ENCODE measurements at regions not wholly inside any gene's neighbourhood (a gene's known extent, or its start where the extent isn't known, plus 50 kb on each side); places are given as distances from the start of the nearest gene placed in this dataset.

DNA sequence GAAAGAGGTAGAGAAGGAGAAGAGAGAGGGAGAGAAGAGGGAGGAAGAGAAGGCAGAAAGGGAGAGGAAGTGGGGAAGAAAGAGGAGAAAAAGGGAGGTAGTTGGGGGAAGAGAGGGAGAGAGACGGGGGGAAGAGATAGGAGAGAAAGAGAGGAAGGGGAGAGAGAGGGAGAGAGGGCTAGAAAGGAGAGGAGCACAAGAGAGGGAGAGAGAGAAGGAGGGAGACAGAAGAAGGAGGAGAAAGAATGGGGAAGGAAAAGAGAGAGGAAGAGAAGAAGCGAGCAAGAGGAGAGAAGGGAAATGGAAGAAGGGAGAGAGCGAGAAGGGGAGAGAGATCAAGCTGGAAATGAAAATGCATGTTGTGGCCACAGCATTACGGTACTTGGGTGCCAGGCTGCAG lies 1368.4 kb upstream of the TMEM132C start:
- TF ChIP-seq, protein P1, sequence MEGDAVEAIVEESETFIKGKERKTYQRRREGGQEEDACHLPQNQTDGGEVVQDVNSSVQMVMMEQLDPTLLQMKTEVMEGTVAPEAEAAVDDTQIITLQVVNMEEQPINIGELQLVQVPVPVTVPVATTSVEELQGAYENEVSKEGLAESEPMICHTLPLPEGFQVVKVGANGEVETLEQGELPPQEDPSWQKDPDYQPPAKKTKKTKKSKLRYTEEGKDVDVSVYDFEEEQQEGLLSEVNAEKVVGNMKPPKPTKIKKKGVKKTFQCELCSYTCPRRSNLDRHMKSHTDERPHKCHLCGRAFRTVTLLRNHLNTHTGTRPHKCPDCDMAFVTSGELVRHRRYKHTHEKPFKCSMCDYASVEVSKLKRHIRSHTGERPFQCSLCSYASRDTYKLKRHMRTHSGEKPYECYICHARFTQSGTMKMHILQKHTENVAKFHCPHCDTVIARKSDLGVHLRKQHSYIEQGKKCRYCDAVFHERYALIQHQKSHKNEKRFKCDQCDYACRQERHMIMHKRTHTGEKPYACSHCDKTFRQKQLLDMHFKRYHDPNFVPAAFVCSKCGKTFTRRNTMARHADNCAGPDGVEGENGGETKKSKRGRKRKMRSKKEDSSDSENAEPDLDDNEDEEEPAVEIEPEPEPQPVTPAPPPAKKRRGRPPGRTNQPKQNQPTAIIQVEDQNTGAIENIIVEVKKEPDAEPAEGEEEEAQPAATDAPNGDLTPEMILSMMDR (conservative IDR thresholded peaks at IDR 0.05; ENCODE audit: low read depth, low read length), result no peak
- TF ChIP-seq EZH2 (IDR thresholded peaks at IDR 0.05; ENCODE audit: low read length, unreplicated experiment), result no peak

Measured in PC-3 (cell line).